ENCODE measurements at regions not wholly inside any gene's neighbourhood (a gene's known extent, or its start where the extent isn't known, plus 50 kb on each side); places are given as distances from the start of the nearest gene placed in this dataset.

- no peak overlapping the region for H3K27ac ChIP-seq
- no peak overlapping the region for H3K4me3 ChIP-seq
Observed at GRCh38 chr2:7206111-7206810, 289.0 kb downstream of the RNF144A start.

GRCh38 chr2:7207631-7208030 is 290.4 kb downstream of the RNF144A start:
- H3K4me3 ChIP-seq, result no peak overlapping the region
- H3K27ac ChIP-seq, result no peak overlapping the region

GRCh38 chr2:7209757-7210555 is 292.7 kb downstream of the RNF144A start:
- no peak overlapping the region for H3K4me3 ChIP-seq
- no peak overlapping the region for H3K27ac ChIP-seq

- Histone ChIP-seq H3K4me3 (no peak overlapping the region), H3K27ac (no peak overlapping the region)
Observed at GRCh38 chr2:7210712-7211111, 293.5 kb downstream of the RNF144A start.

GRCh38 chr2:7225848-7226247 is 308.6 kb downstream of the RNF144A start:
- H3K4me3 ChIP-seq, result no peak overlapping the region

GRCh38 chr2:7226501-7226900 is 309.3 kb downstream of the RNF144A start:
- no peak overlapping the region for H3K27ac ChIP-seq
- no peak overlapping the region for H3K4me3 ChIP-seq

More at GRCh38 chr2:7225848-7226247, 308.6 kb downstream of the RNF144A start:
- H3K27ac ChIP-seq, result no peak overlapping the region

- no peak overlapping the region for H3K4me3 ChIP-seq
- no peak overlapping the region for H3K27ac ChIP-seq
Observed at GRCh38 chr2:7233126-7233525, 315.9 kb downstream of the RNF144A start.

GRCh38 chr2:7237466-7237865 is 320.3 kb downstream of the RNF144A start:
- Histone ChIP-seq H3K4me3 (no peak overlapping the region), H3K27ac (no peak overlapping the region)

GRCh38 chr2:7239078-7239477 is 321.9 kb downstream of the RNF144A start:
- Histone ChIP-seq H3K27ac (no peak overlapping the region), H3K4me3 (no peak overlapping the region)

GRCh38 chr2:7241041-7241745 is 324.0 kb downstream of the RNF144A start:
- no peak overlapping the region for H3K4me3 ChIP-seq
- no peak overlapping the region for H3K27ac ChIP-seq

GRCh38 chr2:7242189-7242867 is 325.1 kb downstream of the RNF144A start:
- H3K27ac ChIP-seq, result no peak overlapping the region
- H3K4me3 ChIP-seq, result no peak overlapping the region

- Histone ChIP-seq H3K27ac (no peak overlapping the region), H3K4me3 (no peak overlapping the region)
Observed at GRCh38 chr2:7243276-7243675, 326.1 kb downstream of the RNF144A start.

GRCh38 chr2:7256377-7256776 is 339.2 kb downstream of the RNF144A start:
- Histone ChIP-seq H3K4me3 (no peak overlapping the region), H3K27ac (no peak overlapping the region)

- Histone ChIP-seq H3K4me3 (no peak overlapping the region), H3K27ac (no peak overlapping the region)
Observed at GRCh38 chr2:7262727-7263126, 345.5 kb downstream of the RNF144A start.

GRCh38 chr2:7264791-7265190 is 347.6 kb downstream of the RNF144A start:
- no peak overlapping the region for H3K27ac ChIP-seq
- no peak overlapping the region for H3K4me3 ChIP-seq

- no peak overlapping the region for H3K27ac ChIP-seq
- H3K4me3 ChIP-seq, result no peak overlapping the region
Observed at GRCh38 chr2:7265286-7265685, 348.1 kb downstream of the RNF144A start.

GRCh38 chr2:7269106-7269643 is 352.0 kb downstream of the RNF144A start:
- H3K27ac ChIP-seq, result no peak overlapping the region
- H3K4me3 ChIP-seq, result no peak overlapping the region

- peak overlapping the region in 1 of 21 experiments; percentile 37 for H3K27ac ChIP-seq
- H3K4me3 ChIP-seq, result no peak overlapping the region
Observed at GRCh38 chr2:7270011-7270431, 352.8 kb downstream of the RNF144A start.

- Histone ChIP-seq H3K27ac (no peak overlapping the region), H3K4me3 (no peak overlapping the region)
Observed at GRCh38 chr2:7272210-7272609, 355.0 kb downstream of the RNF144A start.

GRCh38 chr2:7278984-7279383 is 361.8 kb downstream of the RNF144A start:
- Histone ChIP-seq H3K27ac (no peak overlapping the region), H3K4me3 (no peak overlapping the region)
